HFFc6 (cell line): ENCODE measurements at regions not wholly inside any gene's neighbourhood (a gene's known extent, or its start where the extent isn't known, plus 50 kb on each side); places are given as distances from the start of the nearest gene placed in this dataset.

Experiments
- DNase-seq: peaks from one replicate; pipeline ENCODE4 v3.0.0-alpha.2; 2018
- H3K27ac Mint-ChIP-seq: 2 replicates; pipeline ENCODE4 v1.8.0; 2020; ENCODE audit warnings: mild to moderate bottlenecking, mixed read lengths
- H3K27me3 Mint-ChIP-seq: 2 replicates; pipeline ENCODE4 v1.8.0; 2021; ENCODE audit warnings: mild to moderate bottlenecking, moderate library complexity, mixed read lengths; ENCODE audit not compliant: insufficient read depth
- H3K36me3 Mint-ChIP-seq: 2 replicates; pipeline ENCODE4 v1.8.0; 2021; ENCODE audit warnings: low read depth, mixed read lengths
- H3K4me1 Mint-ChIP-seq: 2 replicates; pipeline ENCODE4 v1.8.0; 2020; ENCODE audit warnings: low read depth, mixed read lengths
- H3K4me3 Mint-ChIP-seq: 2 replicates; pipeline ENCODE4 v1.8.0; 2020; ENCODE audit warnings: mild to moderate bottlenecking, moderate library complexity, mixed read lengths
- H3K9me3 Mint-ChIP-seq: 2 replicates; pipeline ENCODE4 v1.8.0; 2020; ENCODE audit warnings: mild to moderate bottlenecking, mixed read lengths
- TF ChIP-seq, protein P1 (sequence below): fragments of 200-600 bp; sonication (generic); IDR thresholded peaks from 2 replicates; pipeline ENCODE4 v1.5.0; 2021; ENCODE audit warnings: antibody characterized with exemption, mild to moderate bottlenecking

GRCh38 chr13:58991826-58992477, 1171.8 kb downstream of the DIAPH3 start:
- no peak overlapping the region for H3K4me3 Mint-ChIP-seq
- no peaks in the 10 kb centered on the region for H3K4me1 Mint-ChIP-seq
- TF ChIP-seq, protein P1, sequence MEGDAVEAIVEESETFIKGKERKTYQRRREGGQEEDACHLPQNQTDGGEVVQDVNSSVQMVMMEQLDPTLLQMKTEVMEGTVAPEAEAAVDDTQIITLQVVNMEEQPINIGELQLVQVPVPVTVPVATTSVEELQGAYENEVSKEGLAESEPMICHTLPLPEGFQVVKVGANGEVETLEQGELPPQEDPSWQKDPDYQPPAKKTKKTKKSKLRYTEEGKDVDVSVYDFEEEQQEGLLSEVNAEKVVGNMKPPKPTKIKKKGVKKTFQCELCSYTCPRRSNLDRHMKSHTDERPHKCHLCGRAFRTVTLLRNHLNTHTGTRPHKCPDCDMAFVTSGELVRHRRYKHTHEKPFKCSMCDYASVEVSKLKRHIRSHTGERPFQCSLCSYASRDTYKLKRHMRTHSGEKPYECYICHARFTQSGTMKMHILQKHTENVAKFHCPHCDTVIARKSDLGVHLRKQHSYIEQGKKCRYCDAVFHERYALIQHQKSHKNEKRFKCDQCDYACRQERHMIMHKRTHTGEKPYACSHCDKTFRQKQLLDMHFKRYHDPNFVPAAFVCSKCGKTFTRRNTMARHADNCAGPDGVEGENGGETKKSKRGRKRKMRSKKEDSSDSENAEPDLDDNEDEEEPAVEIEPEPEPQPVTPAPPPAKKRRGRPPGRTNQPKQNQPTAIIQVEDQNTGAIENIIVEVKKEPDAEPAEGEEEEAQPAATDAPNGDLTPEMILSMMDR = no peak
- H3K27me3 Mint-ChIP-seq = no peaks in the 10 kb centered on the region
- no peaks in the 10 kb centered on the region for H3K36me3 Mint-ChIP-seq
- no peak for DNase-seq
- H3K27ac Mint-ChIP-seq = no peak overlapping the region
- H3K9me3 Mint-ChIP-seq = peaks cover 24% of the 10 kb centered on the region

GRCh38 chr13:58992478-58993042, 1171.2 kb downstream of the DIAPH3 start:
- TF ChIP-seq, protein P1 = no peak
- no peaks in the 10 kb centered on the region for H3K27me3 Mint-ChIP-seq
- no peaks in the 10 kb centered on the region for H3K4me1 Mint-ChIP-seq
- H3K27ac Mint-ChIP-seq = no peak overlapping the region
- no peak overlapping the region for H3K4me3 Mint-ChIP-seq
- no peaks in the 10 kb centered on the region for H3K36me3 Mint-ChIP-seq
- DNase-seq = no peak
- H3K9me3 Mint-ChIP-seq = peaks cover 24% of the 10 kb centered on the region

GRCh38 chr13:58994077-58994476, 1169.7 kb downstream of the DIAPH3 start:
- H3K9me3 Mint-ChIP-seq = peaks cover 21% of the 10 kb centered on the region
- no peak for DNase-seq
- no peak overlapping the region for H3K4me3 Mint-ChIP-seq
- no peak overlapping the region for H3K27ac Mint-ChIP-seq
- TF ChIP-seq, protein P1 = no peak
- H3K4me1 Mint-ChIP-seq = no peaks in the 10 kb centered on the region
- H3K36me3 Mint-ChIP-seq = no peaks in the 10 kb centered on the region
- no peaks in the 10 kb centered on the region for H3K27me3 Mint-ChIP-seq

DNA sequence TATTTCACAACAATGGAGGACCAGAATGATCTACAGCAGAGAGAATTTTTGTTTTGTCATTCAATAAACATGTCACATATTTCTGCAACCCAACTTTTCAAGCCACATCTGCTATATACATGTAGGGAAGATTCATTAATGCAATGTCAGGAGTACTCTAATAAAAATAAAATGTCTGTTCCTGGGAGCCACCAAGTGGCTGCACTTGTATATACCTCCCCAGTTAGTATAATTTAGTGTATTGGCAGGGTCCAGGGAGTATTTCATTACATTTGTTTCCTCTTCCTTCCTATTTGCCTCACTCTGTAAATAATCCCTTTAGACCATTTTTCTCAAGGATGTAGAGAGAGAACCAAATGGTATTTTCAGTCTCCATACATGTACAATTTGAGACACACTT, 1169.0 kb downstream of the DIAPH3 start:
- H3K4me3 Mint-ChIP-seq = no peak overlapping the region
- no peak overlapping the region for H3K27ac Mint-ChIP-seq
- no peak for DNase-seq
- peaks cover 21% of the 10 kb centered on the region for H3K9me3 Mint-ChIP-seq
- no peaks in the 10 kb centered on the region for H3K4me1 Mint-ChIP-seq
- no peaks in the 10 kb centered on the region for H3K27me3 Mint-ChIP-seq
- TF ChIP-seq, protein P1 = no peak
- no peaks in the 10 kb centered on the region for H3K36me3 Mint-ChIP-seq

DNA sequence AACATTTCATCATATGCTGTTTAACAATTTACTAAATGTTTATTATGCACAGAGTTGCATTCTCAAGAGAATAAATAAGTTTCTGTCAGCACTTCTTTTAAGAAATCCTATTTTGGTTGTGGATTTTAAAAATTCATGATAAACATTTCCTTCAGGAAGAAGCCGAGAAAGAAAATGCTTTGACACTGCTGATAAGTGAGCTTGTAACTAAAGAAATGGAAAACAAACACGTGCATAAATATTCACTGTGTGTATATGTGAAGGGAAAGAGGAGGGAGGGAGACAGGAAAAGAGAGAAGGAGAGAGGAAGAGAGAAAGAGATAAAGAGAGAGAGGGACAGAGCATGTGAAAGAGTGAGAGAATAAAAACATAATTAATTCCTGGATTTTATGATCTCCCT, 1165.0 kb downstream of the DIAPH3 start:
- TF ChIP-seq, protein P1 = no peak
- no peak overlapping the region for H3K27ac Mint-ChIP-seq
- DNase-seq = no peak
- H3K9me3 Mint-ChIP-seq = peaks cover 13% of the 10 kb centered on the region
- no peak overlapping the region for H3K4me3 Mint-ChIP-seq
- no peaks in the 10 kb centered on the region for H3K4me1 Mint-ChIP-seq
- no peaks in the 10 kb centered on the region for H3K36me3 Mint-ChIP-seq
- H3K27me3 Mint-ChIP-seq = 0 out of 2 replicates have a peak, but pooled peaks cover 2% of the 10 kb centered on the region
